ENCODE measurements at regions not wholly inside any gene's neighbourhood (a gene's known extent, or its start where the extent isn't known, plus 50 kb on each side); places are given as distances from the start of the nearest gene placed in this dataset.
"Not testable (repeated sequence)": the region's sequence is repeated elsewhere in the genome, so short reads cannot be mapped to it uniquely, and the experiment has no call there.

DNA sequence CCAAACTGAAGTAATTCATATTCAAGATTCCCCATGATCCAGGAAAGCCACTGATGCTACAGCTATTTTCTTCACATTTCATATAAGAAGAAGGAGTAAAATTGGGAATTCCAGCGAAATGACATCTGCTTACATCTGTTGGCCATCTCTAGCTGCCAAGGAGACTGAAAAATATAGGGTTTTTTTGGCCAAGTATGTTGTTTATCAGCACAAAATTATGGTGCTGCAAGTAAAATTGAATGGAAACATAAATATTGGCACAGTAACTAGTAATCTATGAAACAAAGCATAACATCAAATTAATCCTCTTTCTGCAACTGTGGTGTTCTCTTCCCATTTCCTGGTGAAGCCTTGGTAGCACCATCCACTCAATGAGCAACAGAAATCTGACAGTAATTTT, 649.5 kb upstream of the ZNF804A start:
- H3K4me1 Mint-ChIP-seq, result no peaks in the 10 kb centered on the region
- H3K27ac Mint-ChIP-seq, result no peak overlapping the region

DNA sequence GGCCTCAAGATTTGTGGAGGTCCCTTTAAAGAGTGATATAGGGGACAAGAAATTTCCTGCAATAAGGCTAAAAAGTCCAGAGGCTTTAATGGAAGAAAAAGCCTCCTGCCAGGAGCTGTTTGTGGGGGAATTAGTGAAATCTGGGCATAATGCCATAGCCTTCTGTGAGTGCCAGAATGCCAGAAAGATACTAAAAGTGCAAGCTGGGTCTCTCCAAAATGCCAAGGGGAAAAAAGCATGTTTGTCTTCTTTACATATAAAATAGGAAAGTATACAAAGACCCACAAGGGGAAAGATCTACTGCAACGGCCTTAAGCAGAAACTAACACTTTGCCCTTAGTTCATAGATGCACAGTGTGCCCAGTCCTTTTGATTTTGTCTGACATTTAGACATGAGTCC, 647.7 kb upstream of the ZNF804A start:
- DNase-seq, result no peak
- no peaks in the 10 kb centered on the region for H3K9me3 Mint-ChIP-seq
- intact Hi-C loops (cut with micrococcal nuclease), result no loop called here

More for the DNA sequence above, 649.5 kb upstream of the ZNF804A start:
- DNase-seq, result no peak
- intact Hi-C loops (cut with micrococcal nuclease), result no loop called here
- H3K36me3 Mint-ChIP-seq (ENCODE audit: low read depth), result no peaks in the 10 kb centered on the region
- no peaks in the 10 kb centered on the region for H3K27me3 Mint-ChIP-seq
- no peak overlapping the region for H3K4me3 Mint-ChIP-seq
- H3K9me3 Mint-ChIP-seq, result no peaks in the 10 kb centered on the region

DNA sequence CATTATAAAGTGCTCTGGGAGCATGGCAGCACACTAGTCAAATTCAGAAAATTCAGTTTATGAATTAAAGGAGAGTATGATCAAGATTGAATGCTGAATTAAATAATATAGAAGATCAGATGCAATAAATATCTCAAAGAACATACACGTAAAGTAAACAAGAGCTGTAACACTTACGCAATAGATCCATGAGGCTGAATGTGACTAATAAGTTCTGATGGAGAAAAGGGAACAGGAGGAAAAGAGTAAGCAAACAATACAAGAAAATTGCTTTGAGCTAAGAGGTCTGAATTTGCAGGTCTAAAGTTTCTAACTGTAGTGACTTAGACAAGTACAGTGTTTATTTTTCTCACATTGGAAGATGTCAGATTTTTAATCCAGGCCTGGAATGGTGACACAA, 646.7 kb upstream of the ZNF804A start:
- Mint-ChIP-seq H3K4me1 (no peaks in the 10 kb centered on the region), H3K4me3 (no peak overlapping the region), H3K9me3 (no peaks in the 10 kb centered on the region), H3K36me3 (ENCODE audit: low read depth) (no peaks in the 10 kb centered on the region), H3K27me3 (no peaks in the 10 kb centered on the region), H3K27ac (no peak overlapping the region)
- DNase-seq, result no peak
- intact Hi-C loops (cut with micrococcal nuclease), result no loop called here

More for the DNA sequence above, 647.7 kb upstream of the ZNF804A start:
- Mint-ChIP-seq H3K27me3 (no peaks in the 10 kb centered on the region), H3K27ac (no peak overlapping the region), H3K4me3 (no peak overlapping the region), H3K36me3 (ENCODE audit: low read depth) (no peaks in the 10 kb centered on the region), H3K4me1 (no peaks in the 10 kb centered on the region)

DNA sequence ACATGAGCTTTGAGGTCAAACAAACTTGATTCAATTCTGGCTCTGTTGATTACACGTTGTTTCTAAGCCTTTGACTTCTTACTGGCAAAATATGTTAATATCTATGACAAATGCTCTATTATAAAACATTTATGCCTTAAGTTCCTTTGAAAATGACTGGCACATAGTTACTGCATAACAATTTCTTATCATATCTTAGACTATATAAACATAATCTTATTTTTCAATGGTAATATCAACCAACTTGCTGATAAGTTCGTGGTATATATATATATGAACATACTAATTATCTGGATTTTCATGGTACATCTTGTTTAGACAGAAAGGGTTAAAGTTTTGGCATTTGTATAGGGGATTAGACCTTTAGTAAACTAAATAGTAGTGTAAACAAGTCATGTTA, 645.6 kb upstream of the ZNF804A start:
- intact Hi-C loops (cut with micrococcal nuclease), result no loop called here
- H3K36me3 Mint-ChIP-seq (ENCODE audit: low read depth), result no peaks in the 10 kb centered on the region
- no peaks in the 10 kb centered on the region for H3K27me3 Mint-ChIP-seq
- H3K27ac Mint-ChIP-seq, result no peak overlapping the region
- no peaks in the 10 kb centered on the region for H3K9me3 Mint-ChIP-seq
- H3K4me3 Mint-ChIP-seq, result no peak overlapping the region
- no peaks in the 10 kb centered on the region for H3K4me1 Mint-ChIP-seq
- no peak for DNase-seq

DNA sequence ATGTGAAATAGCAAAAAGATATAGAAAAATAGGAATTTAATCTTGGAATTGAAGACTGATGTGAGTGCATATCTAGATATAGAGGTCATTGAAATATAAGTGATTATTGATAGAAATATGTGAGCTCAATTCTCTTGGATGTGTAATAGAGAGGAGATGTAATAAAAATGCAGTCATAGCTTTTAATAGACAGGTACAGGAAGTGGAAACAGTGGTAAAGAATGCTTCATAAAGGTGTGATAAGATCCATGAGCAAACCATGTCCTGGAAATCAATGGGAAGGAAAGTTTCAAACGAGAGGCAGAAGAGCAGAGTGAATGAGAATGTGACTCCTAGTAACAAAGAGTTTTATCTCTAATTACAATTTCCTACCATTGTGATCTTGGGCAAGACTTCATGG, 634.7 kb upstream of the ZNF804A start:
- Mint-ChIP-seq H3K9me3 (no peaks in the 10 kb centered on the region), H3K4me1 (no peaks in the 10 kb centered on the region), H3K27me3 (no peaks in the 10 kb centered on the region), H3K4me3 (no peak overlapping the region), H3K36me3 (ENCODE audit: low read depth) (no peaks in the 10 kb centered on the region), H3K27ac (no peak overlapping the region)
- DNase-seq, result no peak
- intact Hi-C loops (cut with micrococcal nuclease), result no loop called here

DNA sequence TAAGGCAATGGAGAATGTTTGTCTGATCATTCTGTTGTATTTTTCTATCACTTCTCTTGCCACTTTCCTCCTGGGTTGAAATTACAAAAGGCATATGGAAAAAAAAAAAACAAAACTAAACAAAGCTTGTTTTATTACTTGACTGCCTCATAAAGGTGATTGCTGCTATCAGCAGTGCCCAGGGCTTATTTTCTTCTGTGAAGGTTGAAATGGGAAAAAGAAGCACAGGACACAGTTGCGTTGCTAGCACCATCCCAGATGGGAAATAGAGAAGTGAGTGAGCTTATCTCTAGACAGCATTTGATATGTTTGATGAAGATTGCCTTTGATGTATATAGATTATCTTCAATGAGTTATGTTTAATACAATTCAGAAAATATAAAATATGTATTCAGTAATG, 633.8 kb upstream of the ZNF804A start:
- Mint-ChIP-seq H3K36me3 (ENCODE audit: low read depth) (no peaks in the 10 kb centered on the region), H3K27me3 (no peaks in the 10 kb centered on the region), H3K27ac (no peak overlapping the region), H3K4me3 (no peak overlapping the region), H3K9me3 (no peaks in the 10 kb centered on the region), H3K4me1 (no peaks in the 10 kb centered on the region)
- intact Hi-C loops (cut with micrococcal nuclease), result no loop called here
- no peak for DNase-seq

DNA sequence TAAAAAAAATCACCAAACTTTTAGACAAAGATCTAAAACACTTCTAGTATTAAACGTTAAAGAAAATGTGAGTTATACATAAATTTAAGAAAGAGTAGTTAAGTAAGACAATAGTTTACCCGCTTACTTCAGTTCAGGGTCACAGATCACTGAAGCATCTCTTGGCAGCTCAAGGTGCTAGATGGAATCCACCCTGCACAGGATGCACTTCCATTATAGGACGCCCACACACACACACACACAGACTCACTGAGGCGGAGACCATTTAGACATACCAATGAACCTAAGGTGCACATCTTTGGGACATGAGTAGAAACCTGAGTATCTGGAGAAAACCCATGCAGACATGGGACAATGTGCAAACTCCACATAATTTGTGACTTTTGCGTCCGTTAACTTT, 630.6 kb upstream of the ZNF804A start:
- DNase-seq, result no peak
- intact Hi-C loops (cut with micrococcal nuclease), result loop anchor here (2.0 kb wide), 1 partner anchor 47 kb away; no protein-coding TSS in a partner anchor
- Mint-ChIP-seq H3K27me3 (no peaks in the 10 kb centered on the region), H3K9me3 (no peaks in the 10 kb centered on the region), H3K4me1 (no peaks in the 10 kb centered on the region), H3K4me3 (no peak overlapping the region), H3K27ac (no peak overlapping the region), H3K36me3 (ENCODE audit: low read depth) (no peaks in the 10 kb centered on the region)

DNA sequence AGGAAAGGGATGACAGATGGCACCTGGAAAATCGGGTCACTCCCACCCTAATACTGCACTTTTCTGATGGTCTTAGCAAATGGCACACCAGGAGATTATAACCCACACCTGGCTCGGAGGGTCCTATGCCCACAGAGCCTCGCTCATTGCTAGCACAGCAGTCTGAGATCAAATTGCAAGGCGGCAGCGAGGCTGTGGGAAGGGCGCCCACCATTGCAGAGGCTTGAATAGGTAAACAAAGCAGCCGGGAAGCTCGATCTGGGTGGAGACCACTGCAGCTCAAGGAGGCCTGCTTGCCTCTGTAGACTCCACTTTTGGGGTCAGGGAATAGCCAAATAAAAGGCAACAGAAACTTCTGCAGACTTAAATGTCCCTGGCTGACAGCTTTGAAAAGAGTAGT, 622.7 kb upstream of the ZNF804A start:
- H3K9me3 Mint-ChIP-seq; H3K27ac Mint-ChIP-seq; H3K36me3 Mint-ChIP-seq (ENCODE audit: low read depth); H3K4me1 Mint-ChIP-seq; DNase-seq; H3K4me3 Mint-ChIP-seq; intact Hi-C loops (cut with micrococcal nuclease); H3K27me3 Mint-ChIP-seq: not testable (repeated sequence)

DNA sequence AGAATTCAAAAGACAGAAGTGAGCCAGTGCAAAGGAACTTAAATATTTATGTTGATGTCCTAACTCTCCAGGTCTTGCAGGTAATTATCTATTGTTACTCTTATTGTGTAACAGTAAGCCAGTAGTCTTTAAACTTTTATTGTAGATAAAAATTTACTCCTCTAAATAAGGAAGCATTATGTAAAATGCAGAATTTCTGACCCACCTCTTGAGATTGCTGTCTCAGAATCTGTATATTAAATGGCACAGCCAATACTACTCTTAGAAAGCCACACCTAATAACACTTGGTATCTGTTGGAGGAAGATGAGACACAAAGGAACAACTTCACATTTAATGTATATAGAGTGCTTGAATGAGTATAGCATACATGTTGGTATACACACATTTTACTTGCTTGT, 613.5 kb upstream of the ZNF804A start:
- intact Hi-C loops (cut with micrococcal nuclease), result no loop called here
- Mint-ChIP-seq H3K27me3 (no peaks in the 10 kb centered on the region), H3K27ac (no peak overlapping the region), H3K36me3 (ENCODE audit: low read depth) (no peaks in the 10 kb centered on the region), H3K9me3 (no peaks in the 10 kb centered on the region), H3K4me3 (no peak overlapping the region), H3K4me1 (no peaks in the 10 kb centered on the region)
- DNase-seq, result no peak

DNA sequence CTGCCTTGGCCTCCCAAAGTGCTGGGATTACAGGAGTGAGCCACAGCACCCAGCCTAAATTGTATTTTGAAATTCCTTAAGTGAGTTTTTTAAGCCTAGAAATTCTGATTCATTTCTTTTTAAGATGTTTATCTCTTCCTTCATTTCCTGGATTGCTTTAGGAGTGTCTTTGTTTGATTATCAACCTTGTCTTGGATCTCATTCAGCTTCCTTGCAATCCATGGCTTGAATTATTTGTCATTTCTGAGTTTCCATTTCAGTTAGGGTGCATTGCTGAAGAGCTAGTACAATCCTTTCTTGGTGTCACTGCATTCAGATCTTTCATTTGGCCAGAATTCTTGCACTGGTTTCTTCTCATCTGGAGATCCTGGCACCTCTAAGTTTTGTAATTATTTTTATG, 606.4 kb upstream of the ZNF804A start:
- Mint-ChIP-seq H3K9me3 (no peaks in the 10 kb centered on the region), H3K27me3 (no peaks in the 10 kb centered on the region), H3K4me3 (no peak overlapping the region), H3K4me1 (no peaks in the 10 kb centered on the region), H3K36me3 (ENCODE audit: low read depth) (no peaks in the 10 kb centered on the region), H3K27ac (no peak overlapping the region)
- DNase-seq, result no peak
- intact Hi-C loops (cut with micrococcal nuclease), result no loop called here

DNA sequence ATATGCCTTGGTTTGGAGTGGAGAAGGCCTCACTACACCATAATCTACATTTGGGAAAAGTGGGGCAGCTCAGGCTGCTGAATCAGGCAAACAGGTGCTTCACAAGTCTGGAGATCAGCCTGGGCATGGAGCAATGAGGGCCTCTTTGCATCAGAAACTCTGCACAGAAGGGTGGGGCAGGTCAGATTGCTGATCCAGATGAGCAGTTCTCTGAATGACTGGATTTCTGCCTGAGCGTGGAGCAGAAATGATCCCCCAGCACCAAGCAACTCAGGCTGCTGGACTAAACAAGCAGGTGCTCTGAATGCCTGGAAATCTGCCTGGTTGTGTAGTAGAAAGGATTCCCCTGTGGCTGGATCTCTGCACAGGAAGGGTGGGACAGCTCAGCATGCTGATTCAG, 605.3 kb upstream of the ZNF804A start:
- Mint-ChIP-seq H3K36me3 (ENCODE audit: low read depth) (no peaks in the 10 kb centered on the region), H3K27ac (no peak overlapping the region), H3K27me3 (no peaks in the 10 kb centered on the region), H3K4me3 (no peak overlapping the region), H3K4me1 (no peaks in the 10 kb centered on the region), H3K9me3 (no peaks in the 10 kb centered on the region)
- intact Hi-C loops (cut with micrococcal nuclease), result no loop called here
- no peak for DNase-seq

DNA sequence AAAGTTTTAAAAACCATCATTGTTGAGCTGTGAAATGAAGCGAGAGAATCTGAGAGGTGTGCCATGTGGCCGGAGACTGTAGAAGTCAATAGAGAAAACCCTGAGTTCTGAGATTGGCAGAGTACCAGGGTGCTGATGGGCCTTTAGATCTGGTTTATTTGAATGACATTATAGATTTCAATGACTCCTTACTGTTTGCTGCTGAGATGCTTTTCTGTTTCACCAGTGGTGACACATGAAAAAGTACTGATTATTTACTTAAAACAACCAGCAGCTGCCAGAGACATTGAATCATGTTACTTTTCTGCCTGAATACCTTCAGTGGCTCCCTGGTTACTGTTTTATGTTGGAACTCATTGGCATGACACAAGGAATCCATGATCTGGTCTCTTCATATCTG, 602.7 kb upstream of the ZNF804A start:
- no peak overlapping the region for H3K27ac Mint-ChIP-seq
- intact Hi-C loops (cut with micrococcal nuclease), result no loop called here
- DNase-seq, result no peak
- H3K4me3 Mint-ChIP-seq, result no peak overlapping the region
- H3K9me3 Mint-ChIP-seq, result no peaks in the 10 kb centered on the region
- no peaks in the 10 kb centered on the region for H3K36me3 Mint-ChIP-seq (ENCODE audit: low read depth)
- no peaks in the 10 kb centered on the region for H3K27me3 Mint-ChIP-seq
- no peaks in the 10 kb centered on the region for H3K4me1 Mint-ChIP-seq

DNA sequence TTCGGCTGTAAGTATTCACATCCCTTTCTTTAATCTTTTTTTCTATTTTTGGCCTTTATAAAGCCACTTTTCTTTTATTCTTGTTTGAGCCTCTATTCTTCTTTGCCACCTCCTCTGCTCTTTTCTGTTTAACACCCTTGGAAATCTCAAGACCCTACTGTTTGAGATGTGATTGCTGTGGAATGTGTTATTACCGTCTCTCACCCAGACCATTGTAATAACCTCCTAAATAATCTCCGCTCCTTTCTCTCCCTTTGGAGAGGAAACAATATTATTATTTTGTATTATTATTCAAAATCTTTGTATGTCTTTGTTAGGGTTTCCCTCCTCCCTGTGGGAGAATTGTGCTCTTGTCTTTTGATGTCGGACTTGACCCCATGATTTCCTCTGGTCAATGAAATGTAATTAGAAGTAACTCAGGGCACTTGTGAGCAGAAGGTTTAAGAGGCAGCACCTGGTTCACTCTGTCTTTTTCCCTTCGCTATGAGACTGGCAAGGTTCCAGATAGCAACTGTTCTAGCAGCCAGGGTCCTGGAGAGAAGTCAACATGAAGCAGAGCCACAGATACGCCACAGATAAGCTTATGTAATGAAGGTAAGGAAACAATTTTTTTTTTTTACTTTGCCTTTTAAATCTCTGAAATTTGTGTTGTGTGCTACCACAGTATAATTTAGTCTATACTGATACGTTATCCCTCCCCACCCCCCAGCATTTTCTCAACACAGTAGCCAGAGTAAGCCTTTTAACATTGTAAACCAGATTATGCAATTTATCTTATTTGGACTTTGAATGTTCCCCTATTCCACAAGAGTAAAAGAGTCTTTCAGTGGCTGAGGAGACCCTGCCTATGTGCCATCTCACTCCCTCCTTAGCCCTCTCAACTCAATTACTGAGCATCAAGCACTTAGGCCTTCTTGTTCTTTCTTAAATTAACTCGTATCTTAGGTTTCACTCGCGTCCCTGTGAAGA, 601.2 kb upstream of the ZNF804A start:
- H3K27ac Mint-ChIP-seq, result no peak overlapping the region
- no peak for DNase-seq
- H3K27me3 Mint-ChIP-seq, result no peaks in the 10 kb centered on the region
- H3K4me1 Mint-ChIP-seq, result no peaks in the 10 kb centered on the region
- no peaks in the 10 kb centered on the region for H3K9me3 Mint-ChIP-seq
- intact Hi-C loops (cut with micrococcal nuclease), result no loop called here
- no peak overlapping the region for H3K4me3 Mint-ChIP-seq
- no peaks in the 10 kb centered on the region for H3K36me3 Mint-ChIP-seq (ENCODE audit: low read depth)

DNA sequence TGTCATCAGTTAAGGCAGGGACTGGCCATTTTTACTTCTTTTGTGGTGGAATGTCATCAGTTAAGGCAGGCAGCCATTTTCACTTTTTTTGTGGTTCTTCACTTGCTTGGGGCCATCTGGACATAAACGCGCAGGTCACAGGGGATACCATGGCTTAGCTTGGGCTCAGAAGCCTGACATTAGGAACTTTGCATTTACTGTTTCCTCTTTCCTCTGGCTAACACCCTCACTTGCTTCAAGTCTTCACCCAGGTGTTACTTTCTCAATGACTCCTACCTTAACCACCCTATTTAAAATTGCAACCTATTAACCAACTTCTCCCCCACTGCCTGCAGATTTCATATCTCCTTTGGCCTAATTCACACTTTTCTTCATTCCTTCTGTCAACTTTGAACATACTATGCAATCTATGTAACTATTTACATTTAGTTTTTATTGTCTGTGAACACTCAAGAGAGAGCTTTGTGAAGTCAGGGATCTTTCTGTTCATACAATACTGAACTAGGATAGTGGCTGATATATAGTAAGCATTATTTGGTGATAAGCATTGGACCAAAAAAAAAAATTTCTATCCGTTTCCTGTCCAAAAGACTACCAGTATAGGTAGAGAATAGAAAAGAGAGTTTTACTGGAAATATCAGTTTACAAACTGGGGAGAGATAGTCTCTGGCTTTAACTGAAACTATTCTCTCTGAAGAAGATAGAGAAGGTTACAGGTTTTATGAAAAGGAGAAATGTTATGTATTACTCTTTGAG, 600.1 kb upstream of the ZNF804A start:
- H3K4me1 Mint-ChIP-seq, result no peaks in the 10 kb centered on the region
- H3K27ac Mint-ChIP-seq, result no peak overlapping the region
- no peaks in the 10 kb centered on the region for H3K36me3 Mint-ChIP-seq (ENCODE audit: low read depth)
- DNase-seq, result no peak
- intact Hi-C loops (cut with micrococcal nuclease), result no loop called here
- H3K4me3 Mint-ChIP-seq, result no peak overlapping the region
- no peaks in the 10 kb centered on the region for H3K27me3 Mint-ChIP-seq
- no peaks in the 10 kb centered on the region for H3K9me3 Mint-ChIP-seq

Data from activated CD4-positive, alpha-beta T cell treated with anti-CD3 and anti-CD28 coated beads, Interleukin-2, amount 10 ng/mL, durations not matched to agents 24 days and 14 days (primary cell).